ENCODE measurements at regions not wholly inside any gene's neighbourhood (a gene's known extent, or its start where the extent isn't known, plus 50 kb on each side); places are given as distances from the start of the nearest gene placed in this dataset.
"Not testable (repeated sequence)": the region's sequence is repeated elsewhere in the genome, so short reads cannot be mapped to it uniquely, and the experiment has no call there.

DNA sequence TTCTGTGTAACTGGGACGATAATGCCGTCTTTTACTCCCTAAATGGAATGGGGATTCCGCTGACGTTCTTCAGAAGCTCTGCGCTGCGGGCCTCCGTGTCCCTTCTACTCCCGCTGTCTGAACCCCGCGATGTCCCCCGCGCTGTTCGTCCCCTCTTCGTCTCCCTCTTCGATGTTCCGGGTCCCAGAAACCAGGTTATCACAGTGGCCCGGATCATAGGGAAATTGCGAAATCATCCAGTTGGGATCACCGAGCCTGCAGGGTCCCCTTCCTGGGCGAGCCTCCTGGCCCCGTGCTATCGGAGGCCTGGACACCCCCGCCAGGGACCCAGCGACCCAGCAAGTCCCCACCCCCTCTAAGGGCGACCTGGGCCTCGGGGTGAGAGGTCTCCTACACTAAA is 154.2 kb downstream of the PPIAL4G start:
- Mint-ChIP-seq H3K9me3 (ENCODE audit: unreplicated experiment) (peaks cover 4% of the 10 kb centered on the region), H3K27me3 (ENCODE audit: unreplicated experiment) (peaks cover 4% of the 10 kb centered on the region), H3K27ac (ENCODE audit: unreplicated experiment) (no peak overlapping the region), H3K36me3 (ENCODE audit: low read depth, unreplicated experiment) (no peaks in the 10 kb centered on the region), H3K4me1 (ENCODE audit: unreplicated experiment) (peaks cover 6% of the 10 kb centered on the region), H3K4me3 (ENCODE audit: unreplicated experiment) (no peak overlapping the region)
- TF ChIP-seq, protein P1, sequence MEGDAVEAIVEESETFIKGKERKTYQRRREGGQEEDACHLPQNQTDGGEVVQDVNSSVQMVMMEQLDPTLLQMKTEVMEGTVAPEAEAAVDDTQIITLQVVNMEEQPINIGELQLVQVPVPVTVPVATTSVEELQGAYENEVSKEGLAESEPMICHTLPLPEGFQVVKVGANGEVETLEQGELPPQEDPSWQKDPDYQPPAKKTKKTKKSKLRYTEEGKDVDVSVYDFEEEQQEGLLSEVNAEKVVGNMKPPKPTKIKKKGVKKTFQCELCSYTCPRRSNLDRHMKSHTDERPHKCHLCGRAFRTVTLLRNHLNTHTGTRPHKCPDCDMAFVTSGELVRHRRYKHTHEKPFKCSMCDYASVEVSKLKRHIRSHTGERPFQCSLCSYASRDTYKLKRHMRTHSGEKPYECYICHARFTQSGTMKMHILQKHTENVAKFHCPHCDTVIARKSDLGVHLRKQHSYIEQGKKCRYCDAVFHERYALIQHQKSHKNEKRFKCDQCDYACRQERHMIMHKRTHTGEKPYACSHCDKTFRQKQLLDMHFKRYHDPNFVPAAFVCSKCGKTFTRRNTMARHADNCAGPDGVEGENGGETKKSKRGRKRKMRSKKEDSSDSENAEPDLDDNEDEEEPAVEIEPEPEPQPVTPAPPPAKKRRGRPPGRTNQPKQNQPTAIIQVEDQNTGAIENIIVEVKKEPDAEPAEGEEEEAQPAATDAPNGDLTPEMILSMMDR (IDR thresholded peaks at IDR 0.05; ENCODE audit: unreplicated experiment) = no peak
- no peak for DNase-seq (ENCODE audit: low spot score)

GRCh38 chr1:148325031-148325430 is 158.1 kb downstream of the PPIAL4G start:
- DNase-seq (ENCODE audit: low spot score); H3K4me1 Mint-ChIP-seq (ENCODE audit: unreplicated experiment); H3K27ac Mint-ChIP-seq (ENCODE audit: unreplicated experiment); H3K36me3 Mint-ChIP-seq (ENCODE audit: low read depth, unreplicated experiment); H3K9me3 Mint-ChIP-seq (ENCODE audit: unreplicated experiment); H3K4me3 Mint-ChIP-seq (ENCODE audit: unreplicated experiment); H3K27me3 Mint-ChIP-seq (ENCODE audit: unreplicated experiment): not testable (repeated sequence)

GRCh38 chr1:148324465-148324864 is 158.6 kb downstream of the PPIAL4G start:
- H3K4me1 Mint-ChIP-seq (ENCODE audit: unreplicated experiment); DNase-seq (ENCODE audit: low spot score); H3K27me3 Mint-ChIP-seq (ENCODE audit: unreplicated experiment); H3K36me3 Mint-ChIP-seq (ENCODE audit: low read depth, unreplicated experiment); H3K4me3 Mint-ChIP-seq (ENCODE audit: unreplicated experiment); H3K27ac Mint-ChIP-seq (ENCODE audit: unreplicated experiment); H3K9me3 Mint-ChIP-seq (ENCODE audit: unreplicated experiment): not testable (repeated sequence)

- not testable (repeated sequence) for H3K27ac Mint-ChIP-seq (ENCODE audit: unreplicated experiment); H3K36me3 Mint-ChIP-seq (ENCODE audit: low read depth, unreplicated experiment); H3K27me3 Mint-ChIP-seq (ENCODE audit: unreplicated experiment); H3K9me3 Mint-ChIP-seq (ENCODE audit: unreplicated experiment); DNase-seq (ENCODE audit: low spot score); H3K4me3 Mint-ChIP-seq (ENCODE audit: unreplicated experiment)
- peaks cover 21% of the 10 kb centered on the region for H3K4me1 Mint-ChIP-seq (ENCODE audit: unreplicated experiment)
Measured at GRCh38 chr1:148320079-148320478, 163.0 kb downstream of the PPIAL4G start.

DNA sequence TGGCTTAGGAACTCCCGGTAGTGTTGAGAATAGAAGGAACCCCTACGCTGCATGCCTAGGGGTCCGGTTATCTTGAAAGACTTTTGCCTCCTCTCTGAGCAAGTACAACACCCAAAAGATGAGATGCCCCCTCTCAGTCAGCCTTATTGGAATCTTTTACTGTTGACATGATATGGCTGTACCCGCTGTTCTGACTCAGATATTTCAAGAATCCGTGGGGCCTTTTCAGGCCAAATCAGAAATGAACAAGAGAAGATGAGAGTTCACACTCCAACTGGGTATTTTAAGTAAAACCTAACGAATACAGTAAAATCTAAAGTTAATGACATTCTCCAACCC is 164.2 kb downstream of the PPIAL4G start:
- Mint-ChIP-seq H3K4me1 (ENCODE audit: unreplicated experiment) (peaks cover 21% of the 10 kb centered on the region), H3K4me3 (ENCODE audit: unreplicated experiment) (peak overlapping the region; percentile 87), H3K9me3 (ENCODE audit: unreplicated experiment) (no peaks in the 10 kb centered on the region), H3K36me3 (ENCODE audit: low read depth, unreplicated experiment) (no peaks in the 10 kb centered on the region), H3K27me3 (ENCODE audit: unreplicated experiment) (peaks cover 8% of the 10 kb centered on the region), H3K27ac (ENCODE audit: unreplicated experiment) (no peak overlapping the region)
- no peak for DNase-seq (ENCODE audit: low spot score)
- TF ChIP-seq, protein P1 (IDR thresholded peaks at IDR 0.05; ENCODE audit: unreplicated experiment) = no peak

- TF ChIP-seq, protein P1 (IDR thresholded peaks at IDR 0.05; ENCODE audit: unreplicated experiment) = no peak
- peak; percentile 20 for DNase-seq (ENCODE audit: low spot score)
- H3K27ac Mint-ChIP-seq (ENCODE audit: unreplicated experiment) = no peak overlapping the region
- peaks cover 21% of the 10 kb centered on the region for H3K4me1 Mint-ChIP-seq (ENCODE audit: unreplicated experiment)
- no peaks in the 10 kb centered on the region for H3K36me3 Mint-ChIP-seq (ENCODE audit: low read depth, unreplicated experiment)
- peaks cover 8% of the 10 kb centered on the region for H3K27me3 Mint-ChIP-seq (ENCODE audit: unreplicated experiment)
- H3K4me3 Mint-ChIP-seq (ENCODE audit: unreplicated experiment) = peak overlapping the region; percentile 87
- no peaks in the 10 kb centered on the region for H3K9me3 Mint-ChIP-seq (ENCODE audit: unreplicated experiment)
Measured at GRCh38 chr1:148318123-148318903, 164.8 kb downstream of the PPIAL4G start.
